ENCODE measurements at regions not wholly inside any gene's neighbourhood (a gene's known extent, or its start where the extent isn't known, plus 50 kb on each side); places are given as distances from the start of the nearest gene placed in this dataset.

GRCh38 chr19:31610018-31610417 is 260.8 kb upstream of the TSHZ3 start:
- DNase-seq, result no peak

- no peak for DNase-seq
Observed at GRCh38 chr19:31611046-31611877, 262.0 kb upstream of the TSHZ3 start.

- no peak for DNase-seq
Observed at GRCh38 chr19:31612873-31613272, 263.6 kb upstream of the TSHZ3 start.

- no peak for DNase-seq
Observed at GRCh38 chr19:31613683-31614219, 264.5 kb upstream of the TSHZ3 start.

- DNase-seq, result no peak
Observed at GRCh38 chr19:31616031-31616430, 266.8 kb upstream of the TSHZ3 start.

GRCh38 chr19:31617010-31617585 is 267.9 kb upstream of the TSHZ3 start:
- DNase-seq, result no peak

GRCh38 chr19:31625056-31625455 is 275.8 kb upstream of the TSHZ3 start:
- DNase-seq, result no peak

- no peak for DNase-seq
Observed at GRCh38 chr19:31625575-31625974, 276.3 kb upstream of the TSHZ3 start.

- DNase-seq, result no peak
Observed at GRCh38 chr19:31626941-31627340, 277.7 kb upstream of the TSHZ3 start.

GRCh38 chr19:31627620-31628365 is 278.6 kb upstream of the TSHZ3 start:
- DNase-seq, result no peak

- no peak for DNase-seq
Observed at GRCh38 chr19:31629579-31630363, 280.5 kb upstream of the TSHZ3 start.

GRCh38 chr19:31633014-31633413 is 283.8 kb upstream of the TSHZ3 start:
- no peak for DNase-seq

- no peak for DNase-seq
Observed at GRCh38 chr19:31639306-31639705, 290.1 kb upstream of the TSHZ3 start.

- no peak for DNase-seq
Observed at GRCh38 chr19:31641591-31641990, 292.4 kb upstream of the TSHZ3 start.

- no peak for DNase-seq
Observed at GRCh38 chr19:31648347-31648746, 299.1 kb upstream of the TSHZ3 start.

- no peak for DNase-seq
Observed at GRCh38 chr19:31656507-31656906, 307.3 kb upstream of the TSHZ3 start.

- DNase-seq, result no peak
Observed at GRCh38 chr19:31658993-31659896, 310.0 kb upstream of the TSHZ3 start.

GRCh38 chr19:31659897-31660210 is 310.6 kb upstream of the TSHZ3 start:
- DNase-seq, result no peak

- DNase-seq, result no peak
Observed at GRCh38 chr19:31664096-31664495, 314.9 kb upstream of the TSHZ3 start.

GRCh38 chr19:31664997-31665396 is 315.8 kb upstream of the TSHZ3 start:
- DNase-seq, result no peak

- DNase-seq, result no peak
Observed at GRCh38 chr19:31666126-31666525, 316.9 kb upstream of the TSHZ3 start.

- no peak for DNase-seq
Observed at GRCh38 chr19:31667106-31667505, 317.9 kb upstream of the TSHZ3 start.

All from NCI-H1930 (cell line).